H9 (cell line): ENCODE measurements at regions not wholly inside any gene's neighbourhood (a gene's known extent, or its start where the extent isn't known, plus 50 kb on each side); places are given as distances from the start of the nearest gene placed in this dataset.

Experiments
- DNase-seq: peaks from one replicate; pipeline ENCODE4 v3.0.0-alpha.2; 2017
- H2AFZ ChIP-seq: one replicate; pipeline ENCODE4 v1.6.1; 2013; ENCODE audit warnings: mild to moderate bottlenecking, low read length, control low read depth, moderate library complexity
- H2AK5ac ChIP-seq: 2 replicates; pipeline ENCODE4 v1.6.1; 2013; ENCODE audit warnings: low read length, control low read depth, mixed read lengths; ENCODE audit not compliant: insufficient read length
- H2BK120ac ChIP-seq: one replicate; pipeline ENCODE4 v1.6.1; 2013; ENCODE audit warnings: low read depth, mild to moderate bottlenecking, low read length, control low read depth, inconsistent platforms; ENCODE audit not compliant: poor library complexity, severe bottlenecking
- H2BK12ac ChIP-seq: 2 replicates; pipeline ENCODE4 v1.6.1; 2013; ENCODE audit warnings: low read length, control low read depth, mixed read lengths, low read depth; ENCODE audit not compliant: insufficient read length
- H2BK15ac ChIP-seq: 2 replicates; pipeline ENCODE4 v1.6.1; 2013; ENCODE audit warnings: low read depth, low read length, control low read depth
- H2BK20ac ChIP-seq: one replicate; pipeline ENCODE4 v1.6.1; 2013; ENCODE audit warnings: low read depth, mild to moderate bottlenecking, low read length, control low read depth, inconsistent platforms; ENCODE audit not compliant: poor library complexity, severe bottlenecking
- H2BK5ac ChIP-seq: 2 replicates; pipeline ENCODE4 v1.6.1; 2013; ENCODE audit warnings: low read length, control low read depth, mixed read lengths; ENCODE audit not compliant: insufficient read length
- H3K14ac ChIP-seq: 2 replicates; pipeline ENCODE4 v1.6.1; 2013; ENCODE audit warnings: low read length, control low read depth; ENCODE audit not compliant: insufficient read depth
- H3K18ac ChIP-seq: 2 replicates; pipeline ENCODE4 v1.6.1; 2013; ENCODE audit warnings: low read depth, mild to moderate bottlenecking, mixed read lengths, low read length, control low read depth; ENCODE audit not compliant: insufficient read length
- H3K23ac ChIP-seq: 2 replicates; pipeline ENCODE4 v1.6.1; 2013; ENCODE audit warnings: low read length, control low read depth, mixed read lengths, low read depth; ENCODE audit not compliant: insufficient read length
- H3K23me2 ChIP-seq: 2 replicates; pipeline ENCODE4 v1.6.1; 2013; ENCODE audit warnings: low read depth, mild to moderate bottlenecking, mixed read lengths, low read length, control low read depth; ENCODE audit not compliant: insufficient read length, poor library complexity, severe bottlenecking
- H3K27ac ChIP-seq: 2 replicates; pipeline ENCODE4 v1.5.1; 2013; ENCODE audit warnings: low read length, control low read depth, mixed read lengths, low read depth; ENCODE audit not compliant: insufficient read length
- H3K27me3 ChIP-seq: 2 replicates; pipeline ENCODE4 v1.6.1; 2013; ENCODE audit warnings: low read length, control low read depth, inconsistent platforms; ENCODE audit not compliant: insufficient read depth
- H3K4ac ChIP-seq: 2 replicates; pipeline ENCODE4 v1.6.1; 2013; ENCODE audit warnings: low read depth, mild to moderate bottlenecking, control low read depth, inconsistent platforms, low read length, moderate library complexity
- H3K4me1 ChIP-seq: 2 replicates; pipeline ENCODE4 v1.6.1; 2013; ENCODE audit warnings: low read length, control low read depth, inconsistent platforms; ENCODE audit not compliant: insufficient read depth
- H3K4me2 ChIP-seq: 2 replicates; pipeline ENCODE4 v1.6.1; 2013; ENCODE audit warnings: low read length, control low read depth, mixed read lengths; ENCODE audit not compliant: insufficient read length, insufficient read depth
- H3K56ac ChIP-seq: 2 replicates; pipeline ENCODE4 v1.6.1; 2013; ENCODE audit warnings: low read depth, mild to moderate bottlenecking, mixed read lengths, low read length, control low read depth; ENCODE audit not compliant: insufficient read length
- H3K79me1 ChIP-seq: 2 replicates; pipeline ENCODE4 v1.6.1; 2013; ENCODE audit warnings: low read depth, mild to moderate bottlenecking, moderate library complexity, low read length, control low read depth, inconsistent platforms; ENCODE audit not compliant: insufficient read depth, poor library complexity, severe bottlenecking
- H3K79me2 ChIP-seq: 2 replicates; pipeline ENCODE4 v1.6.1; 2013; ENCODE audit warnings: low read length, control low read depth, inconsistent platforms; ENCODE audit not compliant: insufficient read depth
- H3K9ac ChIP-seq: 2 replicates; pipeline ENCODE4 v1.6.1; 2013; ENCODE audit warnings: low read length, control low read depth, mixed read lengths; ENCODE audit not compliant: insufficient read length; ENCODE audit errors: extremely low read depth
- H3K9me3 ChIP-seq: one replicate; pipeline ENCODE4 v1.6.1; 2013; ENCODE audit warnings: low read depth, low read length, inconsistent platforms; ENCODE audit not compliant: control insufficient read depth
- H3T11ph ChIP-seq: one replicate; pipeline ENCODE4 v1.6.1; 2013; ENCODE audit warnings: mild to moderate bottlenecking, low read length, control low read depth, inconsistent platforms
- H4K20me1 ChIP-seq: one replicate; pipeline ENCODE4 v1.6.1; 2013; ENCODE audit not compliant: control insufficient read depth, insufficient read length, insufficient read depth
- H4K5ac ChIP-seq: 2 replicates; pipeline ENCODE4 v1.6.1; 2013; ENCODE audit warnings: low read depth, mild to moderate bottlenecking, mixed read lengths, low read length, control low read depth; ENCODE audit not compliant: insufficient read length
- H4K8ac ChIP-seq: replicated peaks from 2 replicates; pipeline ENCODE4 v1.6.1; 2013; ENCODE audit warnings: low read length, control low read depth, mixed read lengths, low read depth; ENCODE audit not compliant: insufficient read length
- H4K91ac ChIP-seq: 2 replicates; pipeline ENCODE4 v1.6.1; 2013; ENCODE audit warnings: low read depth, mild to moderate bottlenecking, moderate library complexity, mixed read lengths, low read length, control low read depth; ENCODE audit not compliant: insufficient read length
- H3K27ac Mint-ChIP-seq, 3 experiments: 2 replicates in 2 of 3; 3 replicates in 1 of 3; pipeline ENCODE4 v1.8.0; 2020 to 2021; ENCODE audit warnings: mixed read lengths in 3 of 3, mild to moderate bottlenecking in 1 of 3, moderate library complexity in 1 of 3
- H3K27me3 Mint-ChIP-seq: 2 replicates; pipeline ENCODE4 v1.8.0; 2021; ENCODE audit warnings: low read depth, mild to moderate bottlenecking, moderate library complexity, mixed read lengths
- H3K36me3 Mint-ChIP-seq, 3 experiments: 2 replicates in 2 of 3; 3 replicates in 1 of 3; pipeline ENCODE4 v1.8.0; 2020 to 2021; ENCODE audit warnings: low read depth in 3 of 3, mixed read lengths in 3 of 3; ENCODE audit not compliant: insufficient read depth in 1 of 3
- H3K4me1 Mint-ChIP-seq, 2 experiments: 2 replicates each; pipeline ENCODE4 v1.8.0; 2020; ENCODE audit warnings: mixed read lengths in 2 of 2
- H3K4me3 Mint-ChIP-seq, 2 experiments: 2 replicates in 1 of 2; 3 replicates in 1 of 2; pipeline ENCODE4 v1.8.0; 2020 to 2021; ENCODE audit warnings: mild to moderate bottlenecking in 2 of 2, mixed read lengths in 2 of 2, moderate library complexity in 1 of 2
- H3K9me3 Mint-ChIP-seq, 2 experiments: 2 replicates in 1 of 2; 3 replicates in 1 of 2; pipeline ENCODE4 v1.8.0; 2020; ENCODE audit warnings: mild to moderate bottlenecking in 2 of 2, mixed read lengths in 2 of 2, moderate library complexity in 1 of 2
- WGBS: extraction: QIAGEN DNeasy Blood & Tissue Kit; methylation state at CpG from one replicate; pipeline ENCODE4 v1.1.7; 2013; ENCODE audit warnings: missing lambda C conversion rate, low lambda C conversion rate, mixed read lengths; ENCODE audit not compliant: insufficient read length; ENCODE audit errors: extremely low coverage; 5-methylcytosine and 5-hydroxymethylcytosine counted together
- TF ChIP-seq, protein P1 (sequence below): fragments of 200-600 bp; sonication (generic); conservative IDR thresholded peaks from 3 replicates; pipeline ENCODE4 v1.8.0; 2021; ENCODE audit warnings: antibody characterized with exemption, mild to moderate bottlenecking

DNA sequence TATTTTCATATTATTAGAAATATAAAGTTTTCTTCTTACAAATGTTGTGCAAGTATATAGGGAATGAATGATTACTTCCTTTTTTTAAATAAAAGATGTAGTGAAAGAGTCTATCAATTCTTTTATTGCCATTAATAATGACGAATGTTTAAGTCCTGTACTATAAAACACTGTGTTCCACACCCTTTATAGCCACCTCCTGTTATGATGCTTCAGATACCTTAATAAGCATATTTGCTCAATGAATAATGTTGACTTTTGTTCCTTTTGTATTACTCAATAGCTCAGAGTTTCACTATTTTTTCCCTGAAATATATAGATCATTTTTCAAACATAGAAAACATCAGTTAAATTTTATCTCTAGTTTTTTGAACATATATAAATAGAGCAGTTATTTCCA is 378.2 kb upstream of the THBS1 start:
- no peak overlapping the region for H4K5ac ChIP-seq
- no peaks in the 10 kb centered on the region for H3K27me3 ChIP-seq
- H3K79me2 ChIP-seq: no peaks in the 10 kb centered on the region
- no peak overlapping the region for H3K9ac ChIP-seq
- H3K27me3 Mint-ChIP-seq: peaks cover 6% of the 10 kb centered on the region
- no CpG with 5 or more reads among the region's 1 CpG for WGBS
- peaks cover 1 to 5% of the 10 kb centered on the region in 2 experiments; a peak in 1 of 5 replicates for H3K9me3 Mint-ChIP-seq
- H4K20me1 ChIP-seq: no peaks in the 10 kb centered on the region
- H3K23me2 ChIP-seq: no peaks in the 10 kb centered on the region
- no peak overlapping the region for H2BK120ac ChIP-seq
- no peak overlapping the region for H3K14ac ChIP-seq
- H3K4me2 ChIP-seq: no peak overlapping the region
- H3K9me3 ChIP-seq: no peaks in the 10 kb centered on the region
- H3K23ac ChIP-seq: no peak overlapping the region
- no peak overlapping the region for H2BK12ac ChIP-seq
- no peak overlapping the region for H3K4me3 Mint-ChIP-seq
- H2BK5ac ChIP-seq: no peak overlapping the region
- peaks cover 3% of the 10 kb centered on the region; the same call in 1 of the 2 replicates for H3K4me1 ChIP-seq
- no peak overlapping the region for H3K56ac ChIP-seq
- no peak overlapping the region for H3K18ac ChIP-seq
- no peak overlapping the region for H4K91ac ChIP-seq
- no peak for DNase-seq
- no peak overlapping the region for H2BK15ac ChIP-seq
- no peak overlapping the region for H2BK20ac ChIP-seq
- H3K4ac ChIP-seq: no peak overlapping the region
- TF ChIP-seq, protein P1, sequence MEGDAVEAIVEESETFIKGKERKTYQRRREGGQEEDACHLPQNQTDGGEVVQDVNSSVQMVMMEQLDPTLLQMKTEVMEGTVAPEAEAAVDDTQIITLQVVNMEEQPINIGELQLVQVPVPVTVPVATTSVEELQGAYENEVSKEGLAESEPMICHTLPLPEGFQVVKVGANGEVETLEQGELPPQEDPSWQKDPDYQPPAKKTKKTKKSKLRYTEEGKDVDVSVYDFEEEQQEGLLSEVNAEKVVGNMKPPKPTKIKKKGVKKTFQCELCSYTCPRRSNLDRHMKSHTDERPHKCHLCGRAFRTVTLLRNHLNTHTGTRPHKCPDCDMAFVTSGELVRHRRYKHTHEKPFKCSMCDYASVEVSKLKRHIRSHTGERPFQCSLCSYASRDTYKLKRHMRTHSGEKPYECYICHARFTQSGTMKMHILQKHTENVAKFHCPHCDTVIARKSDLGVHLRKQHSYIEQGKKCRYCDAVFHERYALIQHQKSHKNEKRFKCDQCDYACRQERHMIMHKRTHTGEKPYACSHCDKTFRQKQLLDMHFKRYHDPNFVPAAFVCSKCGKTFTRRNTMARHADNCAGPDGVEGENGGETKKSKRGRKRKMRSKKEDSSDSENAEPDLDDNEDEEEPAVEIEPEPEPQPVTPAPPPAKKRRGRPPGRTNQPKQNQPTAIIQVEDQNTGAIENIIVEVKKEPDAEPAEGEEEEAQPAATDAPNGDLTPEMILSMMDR: no peak
- no peak overlapping the region for H4K8ac ChIP-seq
- H3K27ac Mint-ChIP-seq: no peak overlapping the region
- H2AFZ ChIP-seq: no peak overlapping the region
- H3K4me1 Mint-ChIP-seq: peaks cover 12% of the 10 kb centered on the region in 2 experiments; a peak in 3 of 4 replicates
- no peaks in the 10 kb centered on the region for H3K79me1 ChIP-seq
- H3K27ac ChIP-seq: no peak overlapping the region
- H3T11ph ChIP-seq: no peak overlapping the region
- H3K36me3 Mint-ChIP-seq: peaks cover 0 to 5% (median 0%) of the 10 kb centered on the region in 3 experiments; a peak in 1 of 7 replicates
- H2AK5ac ChIP-seq: no peak overlapping the region
